ENCODE measurements at regions not wholly inside any gene's neighbourhood (a gene's known extent, or its start where the extent isn't known, plus 50 kb on each side); places are given as distances from the start of the nearest gene placed in this dataset.

- H3K4me3 ChIP-seq, result no peak overlapping the region
- H3K27ac ChIP-seq, result no peak overlapping the region
- H3K36me3 ChIP-seq, result no peaks in the 10 kb centered on the region
- no peak for DNase-seq (ENCODE audit: low spot score)
- H3K9me3 ChIP-seq, result no peaks in the 10 kb centered on the region
- no peaks in the 10 kb centered on the region for H3K27me3 ChIP-seq (replicated peaks; ENCODE audit: insufficient read depth)
- ATAC-seq (ENCODE audit: insufficient number of reproducible peaks, low FRiP score, low read depth), result no peak
- no peaks in the 10 kb centered on the region for H3K4me1 ChIP-seq (ENCODE audit: control insufficient read depth in 1 of 2, low read depth in 2 of 2)
- no peak for TF ChIP-seq CTCF (IDR thresholded peaks at IDR 0.05)
These were observed 369.4 kb downstream of the SOX2 start for GRCh38 chr3:182081096-182081495.

- no peak for TF ChIP-seq CTCF (IDR thresholded peaks at IDR 0.05)
- DNase-seq (ENCODE audit: low spot score) (no peak), ATAC-seq (ENCODE audit: insufficient number of reproducible peaks, low FRiP score, low read depth) (no peak)
These were observed 371.4 kb downstream of the SOX2 start for GRCh38 chr3:182083112-182083511.

GRCh38 chr3:182092662-182093262 lies 381.0 kb downstream of the SOX2 start:
- Histone ChIP-seq H3K36me3 (no peaks in the 10 kb centered on the region), H3K4me1 (ENCODE audit: control insufficient read depth in 1 of 2, low read depth in 2 of 2) (no peaks in the 10 kb centered on the region), H3K4me3 (no peak overlapping the region), H3K9me3 (no peaks in the 10 kb centered on the region), H3K27ac (no peak overlapping the region), H3K27me3 (replicated peaks; ENCODE audit: insufficient read depth) (no peaks in the 10 kb centered on the region)
- ATAC-seq (ENCODE audit: insufficient number of reproducible peaks, low FRiP score, low read depth), result no peak
- no peak for DNase-seq (ENCODE audit: low spot score)
- no peak for TF ChIP-seq CTCF (IDR thresholded peaks at IDR 0.05)

More at GRCh38 chr3:182083112-182083511, 371.4 kb downstream of the SOX2 start:
- Histone ChIP-seq H3K27ac (no peak overlapping the region), H3K27me3 (replicated peaks; ENCODE audit: insufficient read depth) (no peaks in the 10 kb centered on the region), H3K4me3 (no peak overlapping the region), H3K4me1 (ENCODE audit: control insufficient read depth in 1 of 2, low read depth in 2 of 2) (no peaks in the 10 kb centered on the region), H3K9me3 (no peaks in the 10 kb centered on the region), H3K36me3 (no peaks in the 10 kb centered on the region)

- DNase-seq (ENCODE audit: low spot score), result no peak
- H3K4me3 ChIP-seq, result no peak overlapping the region
These were observed 382.6 kb downstream of the SOX2 start for GRCh38 chr3:182094321-182094720.

GRCh38 chr3:182104881-182105280 lies 393.2 kb downstream of the SOX2 start:
- no peak for ATAC-seq (ENCODE audit: insufficient number of reproducible peaks, low FRiP score, low read depth)
- H3K9me3 ChIP-seq, result no peaks in the 10 kb centered on the region
- no peaks in the 10 kb centered on the region for H3K36me3 ChIP-seq
- H3K27ac ChIP-seq, result no peak overlapping the region
- DNase-seq (ENCODE audit: low spot score), result no peak
- no peaks in the 10 kb centered on the region for H3K27me3 ChIP-seq (replicated peaks; ENCODE audit: insufficient read depth)
- H3K4me1 ChIP-seq (ENCODE audit: control insufficient read depth in 1 of 2, low read depth in 2 of 2), result no peaks in the 10 kb centered on the region
- no peak for TF ChIP-seq CTCF (IDR thresholded peaks at IDR 0.05)
- no peak overlapping the region for H3K4me3 ChIP-seq

More at GRCh38 chr3:182094321-182094720, 382.6 kb downstream of the SOX2 start:
- no peaks in the 10 kb centered on the region for H3K4me1 ChIP-seq (ENCODE audit: control insufficient read depth in 1 of 2, low read depth in 2 of 2)
- no peak overlapping the region for H3K27ac ChIP-seq
- TF ChIP-seq CTCF (IDR thresholded peaks at IDR 0.05), result no peak
- H3K36me3 ChIP-seq, result no peaks in the 10 kb centered on the region
- H3K27me3 ChIP-seq (replicated peaks; ENCODE audit: insufficient read depth), result no peaks in the 10 kb centered on the region
- no peak for ATAC-seq (ENCODE audit: insufficient number of reproducible peaks, low FRiP score, low read depth)
- H3K9me3 ChIP-seq, result no peaks in the 10 kb centered on the region
